HG02798 (cell line): ENCODE measurements at regions not wholly inside any gene's neighbourhood (a gene's known extent, or its start where the extent isn't known, plus 50 kb on each side); places are given as distances from the start of the nearest gene placed in this dataset.

Experiments used
- ATAC-seq: cut with Tn5 transposase; IDR thresholded peaks from one replicate; pipeline ENCODE4 v1.9.1; 2021; ENCODE audit warnings: mild to moderate bottlenecking; ENCODE audit not compliant: unreplicated experiment, poor library complexity

DNA sequence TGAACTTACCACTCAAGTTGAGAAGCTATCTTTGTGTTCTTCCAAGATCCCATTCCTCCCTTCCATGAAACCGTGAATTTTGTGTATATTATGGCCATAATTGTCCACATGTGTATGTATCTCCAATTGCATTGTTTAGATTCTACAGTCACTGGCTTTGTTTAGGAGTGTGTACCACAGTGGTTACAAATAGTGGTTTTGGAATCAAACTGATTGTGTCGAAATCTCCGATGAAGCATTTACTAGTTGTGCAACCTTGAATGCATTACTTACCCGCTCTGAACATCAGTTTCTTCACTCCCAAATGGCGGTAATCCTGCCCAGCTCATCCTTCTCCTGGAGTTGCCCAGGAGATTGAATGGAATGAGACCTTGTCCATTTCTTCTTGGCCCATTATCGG, 145.0 kb upstream of the ZNF32 start:
- ATAC-seq, result no peak

DNA sequence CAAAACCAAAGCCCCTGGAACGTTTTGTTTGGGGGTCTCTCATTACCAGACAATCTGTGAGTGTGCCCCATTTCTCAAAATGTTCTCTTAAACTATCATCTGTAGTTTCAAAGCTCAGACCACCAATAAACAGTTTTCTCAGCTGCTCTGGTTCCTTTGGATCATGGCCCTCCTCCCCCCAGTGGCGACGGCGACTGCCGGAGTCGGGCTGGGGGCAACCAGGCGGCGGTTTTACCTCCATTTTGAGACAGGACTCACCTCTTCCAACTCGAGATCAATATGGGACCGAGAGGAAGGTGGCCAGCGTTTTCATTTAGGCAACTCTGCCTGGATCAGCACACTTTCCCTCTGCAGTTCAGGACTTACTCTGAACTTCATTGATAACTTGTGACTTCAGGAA, 141.5 kb upstream of the ZNF32 start:
- no peak for ATAC-seq

DNA sequence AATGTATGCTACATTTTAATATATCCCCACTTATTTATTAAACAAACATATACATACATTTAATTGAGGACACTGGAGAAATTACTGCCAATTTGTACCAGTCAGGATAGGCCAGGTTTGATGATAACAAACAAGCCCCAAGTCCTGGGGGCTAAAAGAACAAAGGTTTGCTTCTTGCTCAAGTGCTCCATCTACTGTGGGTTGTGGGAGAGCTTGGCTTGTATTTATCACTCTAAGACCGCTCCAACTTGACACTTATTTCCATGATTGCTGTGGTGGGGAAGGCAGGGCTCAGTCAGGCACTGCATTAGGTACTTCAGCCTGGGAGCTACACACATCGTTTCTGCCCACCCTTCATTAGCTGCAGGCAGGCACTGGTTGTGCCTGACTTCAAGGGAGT, 136.6 kb upstream of the ZNF32 start:
- ATAC-seq, result no peak

DNA sequence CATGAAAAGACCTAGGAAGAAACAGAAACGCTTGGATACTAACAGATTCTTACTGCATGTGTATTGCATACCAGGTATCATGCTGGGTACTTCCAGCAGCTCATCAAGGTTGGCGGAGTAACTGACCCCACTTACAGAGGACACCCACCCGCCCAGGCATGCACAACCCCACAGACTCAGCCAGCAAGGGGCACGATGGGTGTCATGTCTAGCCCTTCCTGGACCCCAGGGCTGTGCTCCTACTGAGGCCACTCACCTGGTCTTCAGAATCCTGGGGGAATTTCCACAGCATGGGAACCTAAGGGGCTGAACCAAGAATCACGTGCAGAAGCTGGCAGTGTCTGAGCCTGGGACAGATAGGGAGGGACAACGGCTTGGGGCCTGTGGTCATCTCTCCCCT, 134.1 kb upstream of the ZNF32 start:
- ATAC-seq, result no peak

DNA sequence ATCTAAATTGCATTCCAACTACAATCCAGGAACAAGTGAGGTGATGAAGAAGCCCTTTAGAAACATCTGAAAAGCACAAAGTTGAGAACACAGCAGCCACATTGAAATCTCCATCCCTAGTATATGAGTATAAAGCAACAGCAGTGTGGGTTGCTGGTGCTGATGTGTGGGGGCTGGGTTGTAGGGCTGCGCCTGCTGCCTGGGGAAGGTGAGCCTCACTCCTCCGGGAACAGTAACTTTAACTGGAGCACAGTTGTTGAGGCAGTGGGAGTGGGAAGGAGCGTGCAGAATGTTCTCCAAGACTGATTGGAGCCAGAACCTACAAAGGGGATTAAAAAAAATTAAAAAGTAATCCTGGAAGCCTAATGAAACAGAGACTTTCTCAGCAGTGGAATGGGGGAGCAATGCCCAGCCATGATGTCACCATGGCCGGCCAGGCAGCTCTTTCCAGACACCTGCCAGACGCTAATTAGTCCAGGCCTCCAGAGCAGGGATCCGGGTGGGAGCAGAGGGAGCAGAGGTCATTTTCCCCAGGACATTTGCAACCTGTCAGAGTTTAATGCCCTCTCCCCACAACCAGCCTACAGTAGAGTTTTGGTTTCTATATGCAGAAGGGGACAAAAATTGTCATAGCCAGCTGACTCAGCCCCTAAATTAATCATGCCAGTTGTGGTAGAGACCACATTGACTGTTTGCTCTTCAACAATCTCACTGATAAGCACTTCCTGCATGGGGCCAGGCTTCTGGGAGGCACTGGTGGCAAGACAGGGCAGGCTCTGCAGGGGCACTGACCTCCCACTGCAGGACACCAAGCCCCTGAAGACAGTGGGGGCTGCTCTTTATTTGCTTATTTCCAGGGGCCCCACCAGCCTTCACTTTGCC, 133.0 kb upstream of the ZNF32 start:
- peak; percentile 40 for ATAC-seq

DNA sequence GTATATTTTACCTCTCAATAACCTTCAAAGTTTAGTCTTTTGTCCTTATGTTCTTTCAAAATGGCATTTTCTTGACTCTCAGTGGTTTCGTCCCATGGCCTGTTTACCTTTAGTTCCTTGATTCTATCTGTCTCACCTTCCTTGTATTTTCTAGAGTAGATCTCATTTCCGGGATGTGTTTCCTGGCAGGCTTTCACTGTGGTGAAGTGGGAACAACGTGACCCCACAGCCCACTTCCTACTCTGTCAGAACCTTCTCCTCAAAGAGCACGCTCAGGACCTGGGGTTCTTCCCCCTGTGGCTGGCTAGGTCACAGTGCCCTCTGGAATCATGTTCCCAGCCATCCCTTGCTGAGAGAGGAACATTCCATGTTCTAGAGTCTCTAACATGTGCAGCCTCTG, 129.9 kb upstream of the ZNF32 start:
- ATAC-seq, result no peak

DNA sequence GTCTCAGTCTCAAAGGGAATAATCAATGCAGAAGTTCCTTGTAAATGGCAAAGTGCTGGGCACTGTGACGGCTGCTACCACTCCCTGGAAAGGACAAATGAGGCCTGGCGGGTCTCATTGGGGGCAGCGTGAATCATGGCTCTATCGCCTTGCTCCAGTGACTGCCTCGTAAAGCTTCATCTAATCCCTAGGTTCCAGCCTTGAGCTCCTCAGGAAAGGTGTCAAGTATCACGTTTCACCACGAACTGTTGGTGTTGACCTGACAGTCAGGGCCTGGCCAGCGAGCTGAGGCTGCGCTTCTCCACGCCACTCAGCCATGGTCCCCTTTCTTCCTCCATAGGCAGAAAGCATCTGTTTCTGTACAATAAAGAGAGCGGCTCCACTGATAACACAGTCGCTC, 126.7 kb upstream of the ZNF32 start:
- no peak for ATAC-seq

DNA sequence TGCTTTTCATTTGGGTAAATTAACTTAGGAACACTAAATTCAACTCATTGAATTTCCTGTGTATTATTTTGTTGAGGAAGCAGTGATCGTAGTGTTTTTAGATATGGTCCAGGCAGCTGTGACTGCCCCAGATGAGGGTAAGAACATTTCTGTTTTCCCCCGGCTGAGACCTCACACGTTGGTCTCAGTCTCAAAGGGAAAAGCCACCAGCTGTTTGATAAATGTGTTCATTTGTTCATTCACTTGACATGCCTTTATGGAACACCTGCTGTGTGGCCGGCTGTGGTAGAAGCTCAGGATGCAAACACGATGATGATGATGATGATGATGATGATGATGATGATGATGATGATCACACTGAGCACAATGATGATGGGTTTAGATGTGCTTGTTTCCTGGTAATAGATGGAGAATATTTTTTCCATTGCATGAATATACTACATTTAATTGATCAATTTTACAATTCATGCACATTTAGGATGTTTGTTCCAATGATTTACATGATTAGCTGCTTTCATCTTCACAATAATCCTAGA, 125.6 kb upstream of the ZNF32 start:
- no peak for ATAC-seq

DNA sequence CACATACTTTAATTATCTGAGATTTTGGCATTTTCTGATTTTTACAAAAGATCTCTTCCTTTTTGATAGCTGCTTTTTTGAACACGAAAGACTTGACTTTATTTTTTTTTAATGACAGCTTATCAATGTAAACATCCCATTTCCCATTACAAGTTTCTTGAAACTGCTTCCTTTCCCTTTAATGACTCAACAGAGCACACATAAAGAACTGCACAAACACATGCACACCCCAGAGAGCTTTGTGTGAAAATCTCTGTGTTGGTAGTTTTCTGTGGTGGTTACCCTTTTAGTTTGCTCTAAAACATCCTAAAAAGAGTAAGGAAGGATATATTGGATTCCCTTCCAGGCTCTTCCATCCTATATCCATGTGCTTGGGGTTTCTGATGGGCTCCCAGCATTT, 125.1 kb upstream of the ZNF32 start:
- ATAC-seq, result no peak

DNA sequence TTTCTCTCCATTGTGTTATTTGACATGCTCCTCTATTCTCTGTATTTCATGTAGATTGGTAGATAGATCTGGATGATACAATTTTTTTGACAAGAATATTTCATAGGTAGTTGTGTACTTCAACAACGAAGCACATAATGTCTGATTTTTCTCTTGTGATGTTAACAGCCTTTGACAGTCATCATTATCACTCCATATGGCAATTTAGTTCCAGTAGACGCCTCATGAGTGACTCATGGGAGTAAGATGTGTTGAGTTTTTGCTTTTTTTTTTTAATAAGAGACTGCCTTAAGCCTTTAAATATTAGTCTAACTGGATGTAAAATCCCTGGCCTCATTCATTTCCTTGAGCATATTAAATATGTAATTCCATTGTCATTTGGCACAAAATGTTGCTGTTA, 123.5 kb upstream of the ZNF32 start:
- ATAC-seq, result no peak

DNA sequence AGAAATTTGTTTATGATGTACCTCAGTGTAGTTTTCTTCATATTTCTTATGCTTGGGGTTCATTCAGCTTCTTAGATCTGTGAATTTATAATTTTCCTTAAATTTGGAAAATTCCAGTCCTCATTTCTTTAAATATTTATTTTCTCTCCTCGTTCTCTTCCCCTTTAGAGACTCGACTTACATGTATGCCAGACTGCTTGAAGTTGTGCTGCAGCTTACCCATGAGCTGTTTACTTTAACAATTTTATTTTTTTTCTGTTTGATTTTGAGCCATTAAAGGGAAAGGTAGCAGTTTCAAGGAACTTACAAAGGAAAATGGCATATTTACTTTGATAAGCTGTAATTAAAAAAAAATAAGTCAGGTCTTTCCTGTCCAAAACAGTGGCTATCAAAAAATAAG, 123.0 kb upstream of the ZNF32 start:
- ATAC-seq, result no peak

DNA sequence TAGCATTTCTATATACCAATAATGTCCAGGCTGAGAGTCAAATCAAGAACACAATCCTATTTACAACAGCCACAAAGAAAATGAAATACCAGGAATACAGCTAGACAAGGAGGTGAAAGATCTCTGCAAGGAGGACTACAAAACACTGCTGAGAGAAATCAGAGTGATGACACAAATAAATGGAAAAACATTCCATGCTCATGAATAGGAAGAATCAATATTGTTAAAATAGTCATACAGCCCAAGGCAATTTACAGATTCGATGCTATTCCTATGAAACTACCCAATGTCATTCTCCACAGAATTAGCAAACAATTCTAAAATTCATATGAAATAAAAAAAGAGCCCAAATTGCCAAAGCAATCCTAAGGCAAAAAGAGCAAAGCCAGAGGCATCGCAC, 116.8 kb upstream of the ZNF32 start:
- no peak for ATAC-seq

DNA sequence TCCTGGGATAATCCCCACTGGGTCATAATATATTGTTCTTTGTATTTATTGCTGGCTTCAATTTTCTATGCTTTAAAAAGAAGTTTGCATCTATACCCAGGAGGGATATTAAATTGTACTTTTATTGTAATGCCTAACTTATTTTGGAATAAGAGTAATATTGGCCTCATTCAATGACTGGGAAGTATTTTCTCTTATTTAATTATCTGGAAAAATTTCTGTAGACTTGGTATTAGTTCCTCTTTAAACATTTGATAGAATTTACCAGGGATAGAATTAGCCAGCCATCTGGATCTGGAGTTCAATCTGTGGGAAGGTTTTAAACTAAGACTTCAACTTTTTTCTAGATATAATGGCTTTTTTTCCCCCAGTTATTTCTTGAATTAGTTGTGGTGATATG, 115.2 kb upstream of the ZNF32 start:
- no peak for ATAC-seq

DNA sequence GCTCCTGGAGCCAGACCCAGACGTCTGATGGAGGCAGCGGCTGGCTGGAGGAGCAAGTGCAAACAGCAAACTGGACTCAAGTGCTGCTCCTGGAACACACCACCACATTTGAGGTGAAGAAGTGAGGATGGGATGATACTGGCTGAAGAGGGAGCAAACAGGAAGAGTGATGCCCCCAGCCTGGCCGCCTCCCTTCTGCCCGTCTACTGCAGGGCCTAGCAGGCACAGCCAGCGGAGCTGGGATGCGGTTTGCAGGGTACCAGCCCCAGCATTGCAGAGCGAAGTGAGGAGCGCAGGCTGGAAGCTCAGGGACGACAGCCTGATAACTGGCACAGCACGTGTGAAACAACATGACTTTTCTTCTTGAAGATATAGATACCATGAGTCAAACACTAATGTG, 111.8 kb upstream of the ZNF32 start:
- ATAC-seq, result no peak

DNA sequence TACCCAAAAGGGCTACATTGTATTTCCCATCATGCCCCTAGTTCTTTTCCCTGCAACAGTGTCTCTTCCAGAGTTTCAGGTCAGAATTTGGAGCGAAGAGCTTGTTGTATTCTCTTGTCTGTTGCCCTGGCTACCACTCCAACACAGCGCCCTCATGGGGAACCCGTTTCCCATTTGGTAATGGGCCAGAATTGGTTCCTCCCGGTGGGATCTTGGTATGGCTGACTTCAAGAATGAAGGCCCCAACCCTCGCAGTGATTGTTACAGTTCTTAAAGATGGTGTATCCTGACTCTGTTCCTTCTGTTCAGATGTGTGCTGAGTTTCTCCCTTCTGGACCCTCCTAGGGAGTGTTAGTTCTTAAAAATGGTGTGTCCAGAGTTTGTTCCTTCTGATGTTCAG, 110.5 kb upstream of the ZNF32 start:
- ATAC-seq, result no peak

DNA sequence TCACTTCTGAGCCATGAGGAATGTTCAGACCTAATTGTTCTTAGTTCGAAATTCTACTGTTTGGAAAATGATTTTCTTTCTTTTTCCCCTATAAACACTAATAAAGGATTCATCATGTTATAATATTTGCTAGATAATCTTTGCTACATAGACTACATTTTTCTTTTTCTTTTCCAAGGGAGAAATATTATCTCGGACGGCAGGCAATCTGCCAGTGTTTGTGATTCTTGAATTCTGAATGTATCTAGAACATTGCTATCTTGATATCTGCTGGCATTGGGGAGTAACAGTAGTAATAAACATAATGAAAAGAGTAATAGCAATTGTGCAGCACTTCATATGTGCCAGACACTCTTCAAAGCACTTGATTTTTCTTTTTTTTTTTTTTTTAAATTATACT, 107.7 kb upstream of the ZNF32 start:
- ATAC-seq, result no peak

DNA sequence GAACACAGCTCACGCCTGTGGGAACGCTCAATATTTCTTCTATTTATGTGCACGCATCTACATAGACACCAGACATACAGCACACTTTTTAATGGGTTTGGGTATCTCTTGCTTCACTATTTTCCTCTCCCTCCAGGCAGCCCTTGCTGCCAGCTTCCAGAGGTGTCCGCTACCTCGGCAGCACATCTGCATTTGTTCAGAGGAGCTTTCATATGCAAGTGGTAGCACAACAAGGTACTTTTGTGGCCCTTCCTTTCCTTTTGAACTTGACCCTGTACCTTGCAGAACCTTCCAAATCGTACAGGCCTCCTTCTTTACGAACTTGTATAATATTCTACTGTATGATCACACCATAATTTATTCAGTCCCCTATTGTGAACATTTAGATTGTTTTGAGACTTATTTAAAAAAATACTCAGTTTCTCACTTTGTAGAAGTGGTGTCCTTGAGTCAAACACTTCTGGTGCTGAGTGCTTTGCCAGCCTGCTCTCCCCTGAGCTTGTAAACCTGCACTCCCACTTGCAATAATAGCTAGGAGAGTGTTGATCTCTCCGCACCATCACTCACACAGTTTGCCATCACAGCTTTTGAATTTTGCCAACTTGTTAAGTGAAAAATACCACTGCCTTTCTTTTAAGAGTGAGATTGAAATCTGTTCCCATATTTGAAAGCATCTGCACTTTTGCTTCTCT, 106.0 kb upstream of the ZNF32 start:
- ATAC-seq, result no peak

DNA sequence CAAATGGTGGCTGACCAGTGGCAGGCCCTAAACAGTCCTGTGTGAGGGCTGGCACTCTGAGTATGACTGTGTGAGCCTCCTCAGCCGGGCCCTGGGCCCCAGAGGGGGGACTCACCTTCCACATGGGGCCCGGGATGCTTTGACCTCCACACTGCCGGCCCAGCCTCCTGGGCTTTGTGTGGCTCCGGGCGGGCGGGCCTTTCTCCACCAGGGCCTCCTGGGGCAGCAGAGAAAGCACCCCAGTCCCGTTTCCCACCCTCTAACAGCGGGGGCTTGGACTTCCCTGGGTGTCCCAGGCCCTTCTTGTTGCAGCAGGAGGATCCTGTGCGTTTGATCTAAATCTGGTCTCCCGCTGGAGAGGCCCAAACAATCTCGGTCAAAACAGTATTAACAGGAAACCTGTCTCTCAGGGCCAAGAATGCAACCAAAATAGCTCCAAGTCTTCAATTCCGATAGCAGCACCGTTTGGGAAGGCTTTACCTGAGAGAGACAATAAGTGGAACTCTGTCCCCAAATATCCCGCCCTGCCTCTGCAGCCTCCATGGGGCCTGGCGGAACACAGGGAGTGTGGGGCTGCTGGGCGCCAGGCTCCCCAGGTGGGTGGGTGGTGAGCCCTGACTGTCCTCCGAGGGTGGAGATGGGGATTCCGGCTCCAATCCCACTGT, 104.8 kb upstream of the ZNF32 start:
- no peak for ATAC-seq

DNA sequence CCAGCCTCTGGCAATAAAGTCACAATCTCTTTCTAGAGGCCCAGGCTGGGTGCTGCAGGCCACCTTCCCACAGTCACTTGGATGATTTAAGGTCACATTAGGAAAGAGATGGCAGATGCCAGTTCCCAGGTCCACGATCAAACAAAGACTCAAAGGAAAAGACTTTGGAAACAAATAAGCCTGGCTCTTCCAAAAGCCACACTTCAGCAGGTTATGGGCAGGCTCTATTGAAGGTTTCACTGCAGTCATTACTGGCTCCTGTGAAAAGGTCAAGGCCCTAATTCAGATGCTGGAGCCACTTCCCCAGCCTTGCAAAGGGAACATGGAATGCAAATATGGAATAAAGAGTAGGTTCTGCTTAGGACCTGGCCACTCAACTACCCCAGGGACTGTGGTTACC, 104.0 kb upstream of the ZNF32 start:
- ATAC-seq, result no peak

DNA sequence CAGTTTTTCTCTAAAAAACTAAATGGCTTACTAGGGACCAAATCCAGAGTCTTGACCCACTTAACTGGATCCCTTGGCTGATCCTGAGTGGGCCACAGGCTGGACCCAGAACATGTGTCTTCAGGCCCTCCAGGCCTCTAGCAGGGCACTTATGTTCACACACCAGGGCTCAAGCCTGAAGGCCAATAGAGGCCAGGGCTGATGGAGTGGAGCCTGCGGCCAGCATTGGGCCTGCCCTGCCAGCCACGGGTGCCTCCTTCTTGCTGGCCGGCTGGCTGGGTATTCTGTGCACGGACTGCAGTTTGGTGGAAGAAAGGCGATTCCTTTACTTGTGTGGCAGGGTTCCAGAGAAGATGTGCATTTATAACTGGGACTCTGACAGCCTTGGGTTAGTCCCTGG, 103.0 kb upstream of the ZNF32 start:
- ATAC-seq, result no peak

DNA sequence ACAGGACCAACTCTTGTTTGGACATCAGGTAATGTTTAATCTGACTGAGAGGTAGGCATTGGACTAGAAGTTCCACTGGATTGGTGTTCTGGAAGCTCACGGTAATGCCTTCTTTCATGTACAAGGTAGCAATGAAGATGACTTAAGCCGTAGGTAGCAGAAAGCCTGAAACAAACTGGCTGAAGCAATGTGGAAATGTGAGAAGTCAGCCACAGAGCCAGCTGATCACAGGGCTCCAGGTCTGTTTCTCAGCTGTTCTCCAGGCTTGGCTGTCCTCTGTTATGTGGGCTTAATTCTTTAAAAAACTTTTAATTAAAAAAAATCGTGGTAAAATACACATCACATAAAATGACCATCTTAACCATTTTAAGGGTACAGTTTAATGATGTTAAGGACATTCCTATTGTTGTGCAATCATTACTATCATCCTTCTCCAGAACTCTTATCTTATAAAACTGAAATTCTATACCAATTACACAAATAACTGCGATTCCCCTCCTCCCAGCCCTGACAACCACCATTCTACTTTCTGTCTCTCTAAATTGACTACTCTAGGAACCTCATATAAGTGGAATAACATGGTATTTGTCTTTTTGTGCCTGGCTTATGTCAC, 101.4 kb upstream of the ZNF32 start:
- ATAC-seq, result no peak
